Type B pancreatic cell (in vitro differentiated cells): ENCODE measurements at regions not wholly inside any gene's neighbourhood (a gene's known extent, or its start where the extent isn't known, plus 50 kb on each side); places are given as distances from the start of the nearest gene placed in this dataset.

Experiments
- DNase-seq: peaks from one replicate; pipeline ENCODE4 v3.0.0; 2021; ENCODE audit warnings: mixed read lengths; ENCODE audit not compliant: unreplicated experiment; ENCODE audit errors: extremely low spot score
- H3K27ac Mint-ChIP-seq: 2 replicates; pipeline ENCODE4 v1.8.0; 2021; ENCODE audit warnings: mild to moderate bottlenecking, mixed read lengths
- H3K27me3 Mint-ChIP-seq: 2 replicates; pipeline ENCODE4 v1.8.0; 2021; ENCODE audit warnings: mixed read lengths
- H3K36me3 Mint-ChIP-seq: 2 replicates; pipeline ENCODE4 v1.8.0; 2021; ENCODE audit warnings: mixed read lengths
- H3K4me1 Mint-ChIP-seq: one replicate; pipeline ENCODE4 v1.8.0; 2021; ENCODE audit warnings: mixed read lengths; ENCODE audit not compliant: unreplicated experiment
- H3K4me3 Mint-ChIP-seq: 2 replicates; pipeline ENCODE4 v1.8.0; 2021; ENCODE audit warnings: mild to moderate bottlenecking, mixed read lengths
- H3K9me3 Mint-ChIP-seq: 2 replicates; pipeline ENCODE4 v1.8.0; 2021; ENCODE audit warnings: mixed read lengths
- CTCF ChIP-seq: fragments of 200-600 bp; sonication (generic); conservative IDR thresholded peaks from 2 replicates; pipeline ENCODE4 v1.5.0; 2021; ENCODE audit warnings: antibody characterized with exemption, mild to moderate bottlenecking

GRCh38 chr10:113345826-113346624 lies 206.8 kb upstream of the HABP2 start:
- Mint-ChIP-seq H3K4me1 (peaks cover 26% of the 10 kb centered on the region), H3K9me3 (peaks cover 10% of the 10 kb centered on the region), H3K27ac (no peak overlapping the region), H3K36me3 (peaks cover 3% of the 10 kb centered on the region), H3K4me3 (no peak overlapping the region), H3K27me3 (peaks cover 19% of the 10 kb centered on the region)
- DNase-seq = no peak
- no peak for TF ChIP-seq CTCF

DNA sequence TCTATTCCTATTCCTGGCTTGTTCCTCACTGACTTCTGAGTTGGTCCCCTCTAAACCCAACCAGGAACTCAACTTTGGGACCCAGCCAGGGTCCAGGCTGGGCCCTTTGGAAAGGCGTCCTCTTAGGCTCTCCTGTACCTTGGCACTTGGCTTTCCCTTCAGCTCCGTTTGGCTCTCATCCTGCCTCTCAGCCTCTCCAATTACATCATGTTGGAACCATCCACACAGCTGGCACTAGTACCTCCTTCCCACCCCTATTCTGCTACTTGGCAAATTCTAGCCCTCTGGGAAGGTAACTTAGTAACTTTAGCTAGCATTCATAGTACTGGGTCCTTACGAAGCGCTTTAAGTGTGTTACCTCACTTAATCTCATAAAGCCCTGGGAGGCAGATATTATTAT lies 205.3 kb upstream of the HABP2 start:
- Mint-ChIP-seq H3K36me3 (peaks cover 3% of the 10 kb centered on the region), H3K4me1 (peaks cover 30% of the 10 kb centered on the region), H3K4me3 (no peak overlapping the region), H3K27ac (no peak overlapping the region), H3K9me3 (peaks cover 10% of the 10 kb centered on the region), H3K27me3 (peaks cover 22% of the 10 kb centered on the region)
- no peak for TF ChIP-seq CTCF
- no peak for DNase-seq

- H3K4me1 Mint-ChIP-seq = peaks cover 30% of the 10 kb centered on the region
- H3K27me3 Mint-ChIP-seq = peaks cover 17% of the 10 kb centered on the region
- TF ChIP-seq CTCF = no peak
- peaks cover 3% of the 10 kb centered on the region for H3K36me3 Mint-ChIP-seq
- DNase-seq = no peak
- H3K27ac Mint-ChIP-seq = peak overlapping the region; percentile 22
- H3K9me3 Mint-ChIP-seq = peaks cover 10% of the 10 kb centered on the region
- H3K4me3 Mint-ChIP-seq = no peak overlapping the region
Measured at GRCh38 chr10:113348694-113349093, 204.2 kb upstream of the HABP2 start.

DNA sequence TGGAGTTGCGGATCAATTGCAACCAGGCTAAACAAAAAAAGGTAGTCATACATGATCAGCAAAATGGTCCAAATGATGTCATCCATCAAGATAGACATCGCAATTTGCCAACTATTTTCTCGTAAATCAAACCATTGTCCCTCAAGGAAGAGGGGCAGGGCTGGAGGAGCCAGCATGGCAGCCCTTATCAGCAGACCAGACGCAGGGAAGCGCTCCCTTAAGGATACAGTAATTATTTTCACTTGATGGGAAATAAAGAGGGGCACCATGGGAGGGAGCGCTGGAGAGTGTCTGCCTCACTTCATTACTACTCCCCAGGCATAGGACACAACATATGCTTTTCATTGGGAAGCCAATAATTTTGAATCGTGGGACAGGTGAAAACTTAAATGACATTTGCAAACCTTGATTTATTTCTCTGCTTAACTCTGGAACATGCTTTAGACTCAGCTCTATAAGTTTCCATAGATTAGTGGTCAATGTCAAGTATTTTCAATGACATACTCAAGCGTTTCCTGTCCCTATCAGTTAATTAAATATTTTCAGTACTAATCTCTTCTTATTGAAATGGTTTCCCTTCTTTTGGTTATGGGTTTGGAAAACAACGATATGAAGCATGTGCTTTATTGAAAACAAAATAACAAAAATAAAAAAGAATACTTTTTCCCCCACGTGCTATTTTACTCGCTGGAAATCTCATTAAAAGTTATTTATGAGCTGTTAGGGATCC lies 202.4 kb upstream of the HABP2 start:
- H3K27ac Mint-ChIP-seq = no peak overlapping the region

GRCh38 chr10:113354711-113355110 lies 198.1 kb upstream of the HABP2 start:
- no peak for DNase-seq
- no peak for TF ChIP-seq CTCF
- Mint-ChIP-seq H3K4me1 (peaks cover 28% of the 10 kb centered on the region), H3K27me3 (peaks cover 46% of the 10 kb centered on the region), H3K4me3 (no peak overlapping the region), H3K27ac (no peak overlapping the region), H3K36me3 (no peaks in the 10 kb centered on the region), H3K9me3 (no peaks in the 10 kb centered on the region)

More for the DNA sequence above, 202.4 kb upstream of the HABP2 start:
- TF ChIP-seq CTCF = no peak
- Mint-ChIP-seq H3K27me3 (peaks cover 30% of the 10 kb centered on the region), H3K4me1 (peaks cover 30% of the 10 kb centered on the region), H3K36me3 (peaks cover 3% of the 10 kb centered on the region), H3K9me3 (peaks cover 6% of the 10 kb centered on the region), H3K4me3 (peak overlapping the region; percentile 34)
- no peak for DNase-seq
